A673 (cell line): ENCODE measurements at regions not wholly inside any gene's neighbourhood (a gene's known extent, or its start where the extent isn't known, plus 50 kb on each side); places are given as distances from the start of the nearest gene placed in this dataset.

Experiments used
- BruUV-seq: library from RNA; stranded (reverse); fragments of 400-500 nt; replicated peaks from 2 replicates; lab custom pipeline; 2021; lab: Mats Ljungman, UMichigan
- CTCF ChIA-PET: fragments of 300-600 bp; sonication (Branson Sonifier 250); formaldehyde crosslinking; loops from one replicate; lab custom pipeline; 2022; ENCODE audit warnings: antibody characterized with exemption; lab: Charles Lee
- POLR2A ChIA-PET: fragments of 300-600 bp; sonication (Branson Sonifier 250); formaldehyde crosslinking; loops from one replicate; lab custom pipeline; 2022; ENCODE audit warnings: antibody characterized with exemption; ENCODE audit not compliant: low non-redundant PET; lab: Charles Lee
- DNase-seq: peaks from one replicate; pipeline ENCODE4 v3.0.0-alpha.2; 2015; ENCODE audit warnings: low spot score
- H3K27ac ChIP-seq: fragments of 200-600 bp; sonication (generic); 2 replicates; pipeline ENCODE4 v1.5.1; 2016; ENCODE audit warnings: mixed run types, low read depth, mild to moderate bottlenecking, mixed read lengths, antibody characterized with exemption, low read length; ENCODE audit not compliant: poor library complexity, severe bottlenecking
- H3K27me3 ChIP-seq: fragments of 200-600 bp; sonication (generic); replicated peaks from 2 replicates; pipeline ENCODE4 v1.6.1; 2017; ENCODE audit warnings: mixed run types, low read depth, mild to moderate bottlenecking, mixed read lengths, antibody characterized with exemption, low read length; ENCODE audit not compliant: insufficient read depth, poor library complexity
- H3K36me3 ChIP-seq: fragments of 200-600 bp; sonication (generic); 2 replicates; pipeline ENCODE4 v1.6.1; 2016; ENCODE audit warnings: mixed run types, mild to moderate bottlenecking, mixed read lengths, antibody characterized with exemption, low read length; ENCODE audit not compliant: insufficient read depth, poor library complexity, severe bottlenecking
- H3K4me1 ChIP-seq: fragments of 200-600 bp; sonication (generic); 2 replicates; pipeline ENCODE4 v1.6.1; 2017; ENCODE audit warnings: mixed run types, mild to moderate bottlenecking, mixed read lengths, antibody characterized with exemption, low read length; ENCODE audit not compliant: insufficient read depth, poor library complexity, severe bottlenecking
- H3K4me3 ChIP-seq: fragments of 200-600 bp; sonication (generic); 2 replicates; pipeline ENCODE4 v1.5.1; 2016; ENCODE audit warnings: low read depth, mixed run types, mild to moderate bottlenecking, mixed read lengths, low read length; ENCODE audit not compliant: poor library complexity, severe bottlenecking
- H3K9me3 ChIP-seq: fragments of 200-600 bp; sonication (generic); 2 replicates; pipeline ENCODE4 v1.6.1; 2016; ENCODE audit warnings: mixed run types, low read depth, mild to moderate bottlenecking, mixed read lengths, antibody characterized with exemption, low read length; ENCODE audit not compliant: poor library complexity, severe bottlenecking
- EZH2 ChIP-seq: fragments of 200-600 bp; sonication (generic); IDR thresholded peaks from 2 replicates; pipeline ENCODE4 v1.6.1; 2017; ENCODE audit warnings: borderline replicate concordance, low read depth, mild to moderate bottlenecking, mixed read lengths, antibody characterized with exemption, low read length; ENCODE audit not compliant: poor library complexity, severe bottlenecking
- intact Hi-C: fragments of 100-400 bp; cut with micrococcal nuclease; formaldehyde crosslinking; loops from one replicate; pipeline ENCODE4 v1.10.0; 2022; ENCODE audit not compliant: unreplicated experiment
- TF ChIP-seq, protein P1 (sequence below): fragments of 300-800, 200-600 bp; sonication (generic); conservative IDR thresholded peaks from 2 replicates; pipeline ENCODE4 v1.5.1; 2017; ENCODE audit warnings: low read depth, mild to moderate bottlenecking, antibody characterized with exemption, low read length, moderate library complexity, mixed read lengths

DNA sequence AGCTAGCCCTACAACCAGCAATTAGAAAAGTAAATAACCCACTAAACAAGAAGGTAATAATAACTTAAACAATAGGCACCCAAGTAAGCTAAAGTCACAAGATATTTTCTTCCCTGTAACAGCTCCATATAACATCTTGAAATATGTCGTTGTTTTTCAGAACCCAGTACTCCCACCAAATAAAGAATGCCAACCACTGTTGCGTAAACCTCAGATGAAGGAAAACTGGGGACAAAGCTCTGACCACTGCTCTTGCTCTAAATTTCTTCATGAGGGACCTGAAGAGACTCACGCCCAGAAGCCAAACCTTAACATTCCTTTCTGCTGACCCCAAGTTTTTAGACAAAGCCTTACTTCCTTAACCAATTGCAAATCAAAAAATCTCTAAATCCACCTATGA, 267.7 kb upstream of the GAS1 start:
- POLR2A ChIA-PET: no interaction called here
- no TSS peak for BruUV-seq
- H3K4me3 ChIP-seq: no peak overlapping the region
- intact Hi-C loops: no loop called here
- CTCF ChIA-PET: interaction anchor here (0.6 kb wide), 1 partner anchor 781 kb away, joined by 3 read pairs; no protein-coding TSS in a partner anchor
- H3K27me3 ChIP-seq: no peaks in the 10 kb centered on the region
- no peak for DNase-seq
- H3K27ac ChIP-seq: no peak overlapping the region
- H3K4me1 ChIP-seq: no peaks in the 10 kb centered on the region
- H3K36me3 ChIP-seq: no peaks in the 10 kb centered on the region
- H3K9me3 ChIP-seq: no peaks in the 10 kb centered on the region
- TF ChIP-seq EZH2: no peak
- TF ChIP-seq, protein P1, sequence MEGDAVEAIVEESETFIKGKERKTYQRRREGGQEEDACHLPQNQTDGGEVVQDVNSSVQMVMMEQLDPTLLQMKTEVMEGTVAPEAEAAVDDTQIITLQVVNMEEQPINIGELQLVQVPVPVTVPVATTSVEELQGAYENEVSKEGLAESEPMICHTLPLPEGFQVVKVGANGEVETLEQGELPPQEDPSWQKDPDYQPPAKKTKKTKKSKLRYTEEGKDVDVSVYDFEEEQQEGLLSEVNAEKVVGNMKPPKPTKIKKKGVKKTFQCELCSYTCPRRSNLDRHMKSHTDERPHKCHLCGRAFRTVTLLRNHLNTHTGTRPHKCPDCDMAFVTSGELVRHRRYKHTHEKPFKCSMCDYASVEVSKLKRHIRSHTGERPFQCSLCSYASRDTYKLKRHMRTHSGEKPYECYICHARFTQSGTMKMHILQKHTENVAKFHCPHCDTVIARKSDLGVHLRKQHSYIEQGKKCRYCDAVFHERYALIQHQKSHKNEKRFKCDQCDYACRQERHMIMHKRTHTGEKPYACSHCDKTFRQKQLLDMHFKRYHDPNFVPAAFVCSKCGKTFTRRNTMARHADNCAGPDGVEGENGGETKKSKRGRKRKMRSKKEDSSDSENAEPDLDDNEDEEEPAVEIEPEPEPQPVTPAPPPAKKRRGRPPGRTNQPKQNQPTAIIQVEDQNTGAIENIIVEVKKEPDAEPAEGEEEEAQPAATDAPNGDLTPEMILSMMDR: no peak

DNA sequence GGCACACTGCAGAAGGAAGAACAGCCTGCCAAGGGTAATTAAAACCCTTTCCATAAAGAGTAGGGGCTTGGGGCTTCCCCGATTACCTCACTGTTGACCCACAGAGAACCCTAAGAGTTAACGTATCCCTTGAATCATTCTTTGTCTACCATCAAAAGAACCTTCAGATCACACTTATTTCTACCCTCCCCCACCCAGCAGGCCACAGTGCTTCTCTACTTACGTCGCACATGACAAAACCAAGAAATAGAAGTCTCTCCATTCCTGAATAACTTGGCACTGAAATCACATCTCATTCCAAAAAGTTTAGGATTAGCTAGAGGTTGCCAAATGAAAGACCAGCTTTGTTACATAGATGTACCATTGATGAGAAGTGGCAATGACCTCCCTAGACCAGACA, 268.7 kb upstream of the GAS1 start:
- Histone ChIP-seq H3K9me3 (no peaks in the 10 kb centered on the region), H3K27me3 (no peaks in the 10 kb centered on the region), H3K27ac (no peak overlapping the region), H3K4me1 (no peaks in the 10 kb centered on the region), H3K4me3 (no peak overlapping the region), H3K36me3 (no peaks in the 10 kb centered on the region)
- ChIA-PET CTCF (no interaction called here), POLR2A (no interaction called here)
- BruUV-seq: no TSS peak
- TF ChIP-seq, protein P1: no peak
- no peak for TF ChIP-seq EZH2
- intact Hi-C loops: no loop called here
- DNase-seq: no peak

DNA sequence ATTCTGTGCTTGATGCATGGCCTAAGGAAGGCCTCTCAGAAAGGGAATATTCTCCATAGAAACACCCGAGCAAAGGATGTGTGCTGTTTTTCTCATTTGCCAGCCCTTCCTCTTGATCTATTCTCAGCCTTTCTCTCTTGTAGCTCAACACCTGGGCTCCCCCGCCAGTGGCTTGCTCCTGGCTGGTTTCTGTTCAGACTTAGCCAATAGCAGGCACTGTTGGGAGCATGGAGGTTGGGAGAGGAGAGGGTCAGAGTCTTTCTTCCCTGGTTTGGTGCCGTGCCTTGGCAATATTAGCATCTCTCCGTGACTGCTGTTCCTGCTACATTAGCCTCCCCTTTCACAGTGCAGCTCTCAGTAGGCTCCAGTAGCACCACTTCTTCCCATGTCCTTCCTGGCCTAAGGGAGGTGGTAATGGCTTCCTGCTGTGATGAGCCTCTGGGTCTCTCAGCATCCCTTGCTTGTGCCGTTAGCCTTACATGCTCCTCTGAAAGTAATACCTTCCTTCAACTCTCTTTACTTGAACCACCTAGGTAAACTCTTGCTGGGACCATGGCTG, 269.7 kb upstream of the GAS1 start:
- BruUV-seq: no TSS peak
- H3K9me3 ChIP-seq: no peaks in the 10 kb centered on the region
- POLR2A ChIA-PET: no interaction called here
- DNase-seq: no peak
- CTCF ChIA-PET: no interaction called here
- H3K4me1 ChIP-seq: no peaks in the 10 kb centered on the region
- H3K27me3 ChIP-seq: no peaks in the 10 kb centered on the region
- no peak overlapping the region for H3K27ac ChIP-seq
- no peak overlapping the region for H3K4me3 ChIP-seq
- intact Hi-C loops: no loop called here
- TF ChIP-seq, protein P1: no peak
- TF ChIP-seq EZH2: no peak
- no peaks in the 10 kb centered on the region for H3K36me3 ChIP-seq
